Smooth muscle cell (in vitro differentiated cells): ENCODE measurements at regions not wholly inside any gene's neighbourhood (a gene's known extent, or its start where the extent isn't known, plus 50 kb on each side); places are given as distances from the start of the nearest gene placed in this dataset.

Source experiments
- DNase-seq: peaks from one replicate; lab custom pipeline; 2025; ENCODE audit not compliant: unreplicated experiment; lab: John Stamatoyannopoulos, UW
- H2AFZ ChIP-seq: fragments of 200-600 bp; sonication (generic); 2 replicates; pipeline ENCODE4 v1.6.0; 2016; ENCODE audit warnings: antibody characterized with exemption, low read depth, mild to moderate bottlenecking
- H3F3A ChIP-seq: fragments of 200-600 bp; sonication (generic); 2 replicates; pipeline ENCODE4 v1.6.0; 2017; ENCODE audit warnings: antibody characterized with exemption, low read depth
- H3K27ac ChIP-seq: fragments of 200-600 bp; sonication (generic); 2 replicates; pipeline ENCODE4 v1.5.1; 2016; ENCODE audit warnings: low read depth, mild to moderate bottlenecking
- H3K27me3 ChIP-seq: fragments of 200-600 bp; sonication (generic); 2 replicates; pipeline ENCODE4 v1.6.1; 2016; ENCODE audit warnings: low read depth, mild to moderate bottlenecking
- H3K36me3 ChIP-seq: fragments of 200-600 bp; sonication (generic); 2 replicates; pipeline ENCODE4 v1.5.1; 2016; ENCODE audit warnings: low read depth
- H3K4me1 ChIP-seq: fragments of 200-600 bp; sonication (generic); 2 replicates; pipeline ENCODE4 v1.5.1; 2016; ENCODE audit warnings: low read depth
- H3K4me2 ChIP-seq: fragments of 200-600 bp; sonication (generic); 2 replicates; pipeline ENCODE4 v1.6.0; 2016; ENCODE audit warnings: mild to moderate bottlenecking
- H3K4me3 ChIP-seq: fragments of 200-600 bp; sonication (generic); 2 replicates; pipeline ENCODE4 v1.5.1; 2016; ENCODE audit warnings: mild to moderate bottlenecking
- H3K79me2 ChIP-seq: fragments of 200-600 bp; sonication (generic); 2 replicates; pipeline ENCODE4 v1.6.0; 2016; ENCODE audit warnings: low read depth, mild to moderate bottlenecking
- H3K9ac ChIP-seq: fragments of 200-600 bp; sonication (generic); 2 replicates; pipeline ENCODE4 v1.6.0; 2016; ENCODE audit warnings: low read depth
- H3K9me3 ChIP-seq: fragments of 200-600 bp; sonication (generic); replicated peaks from 2 replicates; pipeline ENCODE4 v1.5.1; 2016; ENCODE audit warnings: low read depth
- H4K20me1 ChIP-seq: fragments of 200-600 bp; sonication (generic); 2 replicates; pipeline ENCODE4 v1.6.0; 2016; ENCODE audit warnings: low read depth
- WGBS: methylation state at CpG from one replicate; pipeline ENCODE4 v1.1.7; 2016; ENCODE audit warnings: low lambda C conversion rate; 5-methylcytosine and 5-hydroxymethylcytosine counted together
- TF ChIP-seq, protein P1 (sequence below): fragments of 200-600 bp; sonication (generic); IDR thresholded peaks from 2 replicates; pipeline ENCODE4 v1.5.1; 2017; ENCODE audit warnings: borderline replicate concordance, mild to moderate bottlenecking, antibody characterized with exemption; ENCODE audit not compliant: insufficient read depth, poor library complexity, severe bottlenecking

DNA sequence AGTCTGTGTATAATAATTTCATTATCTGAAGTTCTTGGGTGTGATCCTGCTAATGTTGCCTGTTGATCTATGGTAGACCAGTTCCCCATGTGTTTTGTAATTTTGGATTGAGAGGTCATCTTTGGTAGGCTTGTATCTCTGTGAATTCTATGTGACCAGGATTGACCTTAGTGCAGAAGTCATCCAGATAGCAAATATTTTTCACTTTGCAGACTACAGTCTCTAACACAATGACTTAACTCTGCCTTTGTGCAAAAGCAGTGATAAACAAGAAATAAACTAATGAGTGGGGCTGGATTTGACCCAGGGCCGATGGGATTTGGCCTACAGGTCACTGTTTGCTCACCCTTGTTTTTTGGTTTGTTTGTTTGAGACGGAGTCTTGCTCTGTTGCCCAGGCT is 144.6 kb upstream of the MYL2 start:
- no peak overlapping the region for H3K9ac ChIP-seq
- no peak overlapping the region for H2AFZ ChIP-seq
- no peak overlapping the region for H3K4me2 ChIP-seq
- DNase-seq, result no peak
- no peaks in the 10 kb centered on the region for H3K9me3 ChIP-seq
- H3K27ac ChIP-seq, result no peak overlapping the region
- no peaks in the 10 kb centered on the region for H3F3A ChIP-seq
- H3K4me3 ChIP-seq, result no peak overlapping the region
- H3K36me3 ChIP-seq, result no peaks in the 10 kb centered on the region
- H3K27me3 ChIP-seq, result no peaks in the 10 kb centered on the region
- WGBS, result 96% methylated on average over 2 of the region's 2 CpGs
- no peaks in the 10 kb centered on the region for H3K4me1 ChIP-seq
- TF ChIP-seq, protein P1, sequence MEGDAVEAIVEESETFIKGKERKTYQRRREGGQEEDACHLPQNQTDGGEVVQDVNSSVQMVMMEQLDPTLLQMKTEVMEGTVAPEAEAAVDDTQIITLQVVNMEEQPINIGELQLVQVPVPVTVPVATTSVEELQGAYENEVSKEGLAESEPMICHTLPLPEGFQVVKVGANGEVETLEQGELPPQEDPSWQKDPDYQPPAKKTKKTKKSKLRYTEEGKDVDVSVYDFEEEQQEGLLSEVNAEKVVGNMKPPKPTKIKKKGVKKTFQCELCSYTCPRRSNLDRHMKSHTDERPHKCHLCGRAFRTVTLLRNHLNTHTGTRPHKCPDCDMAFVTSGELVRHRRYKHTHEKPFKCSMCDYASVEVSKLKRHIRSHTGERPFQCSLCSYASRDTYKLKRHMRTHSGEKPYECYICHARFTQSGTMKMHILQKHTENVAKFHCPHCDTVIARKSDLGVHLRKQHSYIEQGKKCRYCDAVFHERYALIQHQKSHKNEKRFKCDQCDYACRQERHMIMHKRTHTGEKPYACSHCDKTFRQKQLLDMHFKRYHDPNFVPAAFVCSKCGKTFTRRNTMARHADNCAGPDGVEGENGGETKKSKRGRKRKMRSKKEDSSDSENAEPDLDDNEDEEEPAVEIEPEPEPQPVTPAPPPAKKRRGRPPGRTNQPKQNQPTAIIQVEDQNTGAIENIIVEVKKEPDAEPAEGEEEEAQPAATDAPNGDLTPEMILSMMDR, result no peak
- H3K79me2 ChIP-seq, result no peaks in the 10 kb centered on the region
- H4K20me1 ChIP-seq, result no peaks in the 10 kb centered on the region

DNA sequence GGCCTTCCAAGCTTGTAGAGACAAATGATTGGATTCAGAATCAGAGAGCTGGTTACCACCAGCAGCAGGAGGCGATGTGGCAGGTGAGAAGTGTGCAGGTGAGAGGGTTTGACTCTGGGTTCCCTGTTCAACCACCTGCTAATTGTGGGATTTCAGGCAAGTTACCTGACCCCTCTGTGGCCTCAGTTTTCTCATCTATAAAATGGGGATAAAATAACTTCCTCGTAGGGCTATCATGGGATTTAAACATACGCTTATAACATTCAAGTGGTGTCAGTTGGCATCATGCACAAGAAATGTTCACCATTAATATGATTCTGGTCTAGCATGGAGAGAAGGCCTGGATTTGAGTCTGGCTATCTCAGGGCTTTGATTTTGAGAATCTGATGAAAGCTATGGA is 143.8 kb upstream of the MYL2 start:
- no peak overlapping the region for H3K9ac ChIP-seq
- H4K20me1 ChIP-seq, result no peaks in the 10 kb centered on the region
- H3K4me3 ChIP-seq, result no peak overlapping the region
- no peaks in the 10 kb centered on the region for H3K36me3 ChIP-seq
- H3K4me2 ChIP-seq, result no peak overlapping the region
- H3K4me1 ChIP-seq, result no peaks in the 10 kb centered on the region
- H3K27ac ChIP-seq, result no peak overlapping the region
- no peak overlapping the region for H2AFZ ChIP-seq
- WGBS, result 94% methylated on average over 3 of the region's 3 CpGs
- no peaks in the 10 kb centered on the region for H3K9me3 ChIP-seq
- DNase-seq, result no peak
- no peaks in the 10 kb centered on the region for H3K79me2 ChIP-seq
- TF ChIP-seq, protein P1, result no peak
- H3F3A ChIP-seq, result no peaks in the 10 kb centered on the region
- H3K27me3 ChIP-seq, result no peaks in the 10 kb centered on the region

DNA sequence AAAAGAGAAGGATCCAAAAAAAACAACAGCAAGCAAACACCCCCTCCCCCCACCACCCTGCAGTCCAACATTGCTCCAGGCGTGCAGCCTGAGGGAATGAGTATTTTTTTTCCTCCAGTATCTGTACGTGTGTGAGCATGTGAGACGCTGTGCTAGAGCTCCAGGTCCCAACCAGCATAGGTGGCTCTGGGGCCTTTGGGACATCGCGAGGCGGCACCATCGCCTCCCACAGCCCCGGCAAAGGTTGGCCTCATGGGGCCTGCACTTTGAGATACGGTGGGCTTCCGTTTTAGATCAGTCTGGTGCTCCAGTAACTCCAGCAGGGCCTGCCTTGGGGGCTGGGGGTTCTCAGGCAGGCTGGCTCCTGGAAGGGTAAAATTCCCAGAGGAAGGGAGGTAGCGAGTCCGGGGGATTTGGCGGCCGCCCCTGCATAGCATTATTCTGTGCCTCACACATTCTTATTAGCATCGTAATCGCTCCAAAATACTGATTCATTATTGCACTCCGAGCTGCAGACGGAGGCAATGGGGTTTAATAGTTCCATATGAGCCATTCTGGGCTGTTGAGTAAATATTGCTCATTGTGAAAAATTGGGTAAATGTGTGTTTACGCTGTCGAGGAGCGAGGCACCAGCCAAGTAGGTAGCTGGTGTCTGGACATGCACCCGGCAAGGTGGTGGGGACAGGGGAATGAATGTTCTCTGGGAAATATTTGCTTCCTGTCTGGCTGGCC is 143.1 kb upstream of the MYL2 start:
- no peak overlapping the region for H3K4me2 ChIP-seq
- no peak overlapping the region for H3K9ac ChIP-seq
- DNase-seq, result no peak

More for the DNA sequence above, 143.1 kb upstream of the MYL2 start:
- no peak overlapping the region for H3K4me3 ChIP-seq
- H3K79me2 ChIP-seq, result no peaks in the 10 kb centered on the region
- no peaks in the 10 kb centered on the region for H3K9me3 ChIP-seq
- H4K20me1 ChIP-seq, result no peaks in the 10 kb centered on the region
- H3K27me3 ChIP-seq, result no peaks in the 10 kb centered on the region
- WGBS, result 91% methylated on average over 22 of the region's 22 CpGs
- TF ChIP-seq, protein P1, result no peak
- no peaks in the 10 kb centered on the region for H3K4me1 ChIP-seq
- H3K36me3 ChIP-seq, result no peaks in the 10 kb centered on the region
- no peak overlapping the region for H3K27ac ChIP-seq
- H3F3A ChIP-seq, result no peaks in the 10 kb centered on the region
- no peak overlapping the region for H2AFZ ChIP-seq
